ENCODE measurements at regions not wholly inside any gene's neighbourhood (a gene's known extent, or its start where the extent isn't known, plus 50 kb on each side); places are given as distances from the start of the nearest gene placed in this dataset.

DNA sequence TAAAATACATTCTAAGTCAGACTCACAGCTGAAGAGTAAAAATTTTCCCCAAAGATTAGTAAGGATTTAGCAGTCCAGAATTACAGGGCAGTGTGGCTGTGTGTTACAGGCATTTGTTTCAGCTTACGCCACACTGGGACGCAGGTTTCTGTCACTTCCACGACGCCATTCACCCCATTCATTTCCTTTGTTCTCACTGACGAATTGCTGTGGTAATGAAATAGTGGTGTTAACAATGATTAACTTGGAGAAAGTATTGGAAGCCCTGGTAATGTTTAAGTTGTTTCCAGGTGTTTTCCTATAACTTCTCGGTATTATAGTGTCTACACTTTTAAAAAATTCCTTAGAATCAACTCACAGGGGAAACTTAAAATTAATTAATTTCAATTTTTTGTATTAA is 370.9 kb downstream of the SH2D4B start:
- H3K9me3 Mint-ChIP-seq: no peaks in the 10 kb centered on the region
- no peaks in the 10 kb centered on the region for H3K27me3 Mint-ChIP-seq (ENCODE audit: low read depth)
- H3K36me3 Mint-ChIP-seq (ENCODE audit: low read depth): no peaks in the 10 kb centered on the region
- DNase-seq (ENCODE audit: low spot score): no peak
- H3K4me3 Mint-ChIP-seq: no peak overlapping the region
- no peaks in the 10 kb centered on the region for H3K4me1 Mint-ChIP-seq (ENCODE audit: low read depth)
- no peak overlapping the region for H3K27ac Mint-ChIP-seq

- no peak overlapping the region for H3K4me3 Mint-ChIP-seq
- H3K9me3 Mint-ChIP-seq: no peaks in the 10 kb centered on the region
- H3K27me3 Mint-ChIP-seq (ENCODE audit: low read depth): no peaks in the 10 kb centered on the region
- H3K36me3 Mint-ChIP-seq (ENCODE audit: low read depth): no peaks in the 10 kb centered on the region
- DNase-seq (ENCODE audit: low spot score): no peak
- no peaks in the 10 kb centered on the region for H3K4me1 Mint-ChIP-seq (ENCODE audit: low read depth)
- H3K27ac Mint-ChIP-seq: no peak overlapping the region
Measured at GRCh38 chr10:80909254-80909653, 371.6 kb downstream of the SH2D4B start.

DNA sequence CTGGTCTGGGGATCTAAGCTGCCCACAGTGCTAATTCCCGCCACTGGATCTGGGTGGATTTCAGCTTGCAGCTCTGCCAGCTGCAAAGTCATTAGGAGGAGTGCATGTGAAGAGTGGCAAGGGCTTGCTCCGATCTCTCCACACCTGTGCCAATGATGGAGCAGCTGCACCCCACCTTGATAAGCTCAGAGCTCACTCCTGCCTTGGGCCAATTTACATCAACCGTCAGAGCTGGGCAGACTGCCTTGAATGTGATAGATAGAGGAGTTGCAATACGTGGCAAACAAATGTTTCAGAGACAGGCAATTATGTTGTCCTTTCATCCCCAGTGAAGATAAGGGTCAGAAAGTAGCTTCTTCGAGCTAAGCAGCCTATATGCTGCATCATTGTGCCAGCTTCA is 379.9 kb downstream of the SH2D4B start:
- Mint-ChIP-seq H3K4me3 (no peak overlapping the region), H3K27ac (no peak overlapping the region), H3K4me1 (ENCODE audit: low read depth) (no peaks in the 10 kb centered on the region), H3K9me3 (no peaks in the 10 kb centered on the region), H3K36me3 (ENCODE audit: low read depth) (no peaks in the 10 kb centered on the region), H3K27me3 (ENCODE audit: low read depth) (no peaks in the 10 kb centered on the region)
- DNase-seq (ENCODE audit: low spot score): no peak

- H3K4me3 Mint-ChIP-seq: no peak overlapping the region
- no peak for DNase-seq (ENCODE audit: low spot score)
- H3K27me3 Mint-ChIP-seq (ENCODE audit: low read depth): no peaks in the 10 kb centered on the region
- H3K27ac Mint-ChIP-seq: no peak overlapping the region
- H3K9me3 Mint-ChIP-seq: no peaks in the 10 kb centered on the region
- no peaks in the 10 kb centered on the region for H3K36me3 Mint-ChIP-seq (ENCODE audit: low read depth)
- H3K4me1 Mint-ChIP-seq (ENCODE audit: low read depth): no peaks in the 10 kb centered on the region
Measured at GRCh38 chr10:80921032-80921431, 383.3 kb downstream of the SH2D4B start.

GRCh38 chr10:80924063-80924952 is 386.6 kb downstream of the SH2D4B start:
- Mint-ChIP-seq H3K4me3 (no peak overlapping the region), H3K4me1 (ENCODE audit: low read depth) (no peaks in the 10 kb centered on the region), H3K36me3 (ENCODE audit: low read depth) (no peaks in the 10 kb centered on the region), H3K9me3 (no peaks in the 10 kb centered on the region), H3K27me3 (ENCODE audit: low read depth) (no peaks in the 10 kb centered on the region), H3K27ac (no peak overlapping the region)
- DNase-seq (ENCODE audit: low spot score): no peak

- H3K36me3 Mint-ChIP-seq (ENCODE audit: low read depth): no peaks in the 10 kb centered on the region
- no peaks in the 10 kb centered on the region for H3K27me3 Mint-ChIP-seq (ENCODE audit: low read depth)
- H3K4me3 Mint-ChIP-seq: no peak overlapping the region
- H3K9me3 Mint-ChIP-seq: no peaks in the 10 kb centered on the region
- H3K4me1 Mint-ChIP-seq (ENCODE audit: low read depth): no peaks in the 10 kb centered on the region
- no peak for DNase-seq (ENCODE audit: low spot score)
- no peak overlapping the region for H3K27ac Mint-ChIP-seq
Measured at GRCh38 chr10:80927419-80928078, 389.8 kb downstream of the SH2D4B start.

DNA sequence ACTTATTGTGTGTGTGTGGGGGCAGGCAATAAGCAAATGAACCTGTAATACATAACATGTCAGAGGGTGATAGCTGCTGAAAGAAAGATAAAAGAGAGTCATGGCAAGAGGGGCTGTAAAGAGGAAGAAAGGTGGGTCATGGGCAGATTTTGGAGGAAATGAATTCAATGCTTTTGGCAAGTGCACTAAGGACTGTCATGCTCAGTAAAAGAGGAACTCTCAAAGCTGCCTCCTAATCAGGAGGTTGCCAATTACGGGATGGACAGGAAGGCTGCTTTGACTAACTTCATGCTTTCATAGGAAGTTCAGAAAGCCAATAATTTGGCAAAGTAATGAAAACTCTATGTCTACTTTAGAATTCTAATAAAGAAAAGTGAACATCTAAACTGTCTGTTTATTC is 401.2 kb downstream of the SH2D4B start:
- no peak for DNase-seq (ENCODE audit: low spot score)
- H3K36me3 Mint-ChIP-seq (ENCODE audit: low read depth): no peaks in the 10 kb centered on the region

DNA sequence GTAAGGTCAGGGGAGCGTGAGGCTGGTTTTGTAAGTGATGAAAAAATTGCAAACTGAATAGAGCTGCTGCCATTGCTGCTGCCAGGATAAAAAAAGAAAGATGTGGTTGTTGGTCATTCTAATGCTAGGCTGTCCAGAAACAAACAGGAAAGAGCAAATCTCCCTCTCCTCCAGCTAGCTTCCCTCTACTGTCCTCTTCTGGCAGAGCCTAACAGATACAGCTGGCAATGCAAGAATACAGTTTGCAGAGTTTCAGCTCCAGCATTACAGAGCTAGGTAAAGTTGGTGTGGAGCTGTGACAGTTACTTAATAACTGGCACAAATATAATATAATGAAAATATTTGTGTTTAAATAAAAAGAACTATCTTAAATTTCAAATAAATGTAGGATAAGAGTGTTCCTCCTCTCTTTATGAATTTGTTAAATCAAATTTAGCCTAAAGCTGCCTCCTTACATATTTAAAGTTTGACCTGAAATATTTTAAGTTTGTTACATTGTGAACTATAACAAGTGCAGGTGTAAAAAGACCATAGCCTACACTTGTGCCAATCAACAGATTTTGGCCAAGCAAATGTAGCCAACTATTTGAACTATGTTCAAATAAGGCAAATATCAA is 407.7 kb downstream of the SH2D4B start:
- no peak for DNase-seq (ENCODE audit: low spot score)
- H3K4me1 Mint-ChIP-seq (ENCODE audit: low read depth): no peaks in the 10 kb centered on the region
- H3K9me3 Mint-ChIP-seq: no peaks in the 10 kb centered on the region
- H3K4me3 Mint-ChIP-seq: no peak overlapping the region
- H3K27ac Mint-ChIP-seq: no peak overlapping the region
- no peaks in the 10 kb centered on the region for H3K36me3 Mint-ChIP-seq (ENCODE audit: low read depth)
- H3K27me3 Mint-ChIP-seq (ENCODE audit: low read depth): peaks cover 2% of the 10 kb centered on the region

More for the DNA sequence above, 401.2 kb downstream of the SH2D4B start:
- H3K4me3 Mint-ChIP-seq: no peak overlapping the region
- H3K27ac Mint-ChIP-seq: no peak overlapping the region
- H3K27me3 Mint-ChIP-seq (ENCODE audit: low read depth): peaks cover 2% of the 10 kb centered on the region
- H3K9me3 Mint-ChIP-seq: no peaks in the 10 kb centered on the region
- H3K4me1 Mint-ChIP-seq (ENCODE audit: low read depth): peaks cover 5% of the 10 kb centered on the region

- Mint-ChIP-seq H3K36me3 (ENCODE audit: low read depth) (no peaks in the 10 kb centered on the region), H3K4me1 (ENCODE audit: low read depth) (no peaks in the 10 kb centered on the region), H3K9me3 (no peaks in the 10 kb centered on the region), H3K4me3 (no peak overlapping the region), H3K27ac (no peak overlapping the region), H3K27me3 (ENCODE audit: low read depth) (no peaks in the 10 kb centered on the region)
- DNase-seq (ENCODE audit: low spot score): no peak
Measured at GRCh38 chr10:80946073-80946472, 408.4 kb downstream of the SH2D4B start.

DNA sequence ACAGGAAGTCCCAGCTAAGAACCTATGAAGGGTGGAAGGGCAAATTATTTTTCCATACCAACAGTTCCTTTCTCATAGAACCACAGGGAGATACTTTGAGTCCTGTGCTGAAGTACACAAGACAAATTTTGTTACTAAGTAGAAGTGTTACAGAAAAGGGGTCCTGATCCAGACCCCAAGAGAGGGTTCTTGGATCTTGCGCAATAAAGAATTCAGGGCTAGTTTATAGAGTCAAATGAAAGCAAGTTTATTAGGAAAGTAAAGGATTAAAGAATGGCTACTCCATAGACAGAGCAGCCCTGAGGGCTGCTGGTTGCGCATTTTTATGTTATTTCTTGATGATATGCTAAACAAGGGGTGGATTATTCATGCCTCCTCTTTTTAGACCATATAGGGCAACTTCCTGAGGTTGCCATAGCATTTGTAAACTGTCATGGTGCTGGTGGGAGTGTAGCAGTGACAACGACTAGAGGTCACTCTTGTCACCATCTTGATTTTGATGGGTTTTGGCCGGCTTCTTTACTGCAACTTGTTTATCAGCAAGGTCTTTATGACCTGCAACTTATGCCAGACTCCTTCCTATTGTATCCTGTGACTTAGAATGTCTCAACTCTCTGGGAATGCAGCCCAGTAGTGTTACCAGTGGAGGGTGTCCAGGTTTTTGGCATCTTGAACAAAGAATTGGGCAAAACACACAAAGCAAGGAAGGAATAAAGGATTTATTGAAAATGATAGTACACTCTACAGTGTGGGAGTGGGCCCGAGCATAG is 409.4 kb downstream of the SH2D4B start:
- Mint-ChIP-seq H3K36me3 (ENCODE audit: low read depth) (no peaks in the 10 kb centered on the region), H3K4me1 (ENCODE audit: low read depth) (no peaks in the 10 kb centered on the region)

GRCh38 chr10:80949785-80950184 is 412.1 kb downstream of the SH2D4B start:
- DNase-seq (ENCODE audit: low spot score): no peak
- Mint-ChIP-seq H3K27me3 (ENCODE audit: low read depth) (no peaks in the 10 kb centered on the region), H3K4me1 (ENCODE audit: low read depth) (no peaks in the 10 kb centered on the region), H3K27ac (no peak overlapping the region), H3K36me3 (ENCODE audit: low read depth) (no peaks in the 10 kb centered on the region), H3K9me3 (no peaks in the 10 kb centered on the region), H3K4me3 (no peak overlapping the region)

More for the DNA sequence above, 409.4 kb downstream of the SH2D4B start:
- H3K4me3 Mint-ChIP-seq: no peak overlapping the region
- no peak overlapping the region for H3K27ac Mint-ChIP-seq
- DNase-seq (ENCODE audit: low spot score): no peak
- no peaks in the 10 kb centered on the region for H3K9me3 Mint-ChIP-seq
- H3K27me3 Mint-ChIP-seq (ENCODE audit: low read depth): no peaks in the 10 kb centered on the region

DNA sequence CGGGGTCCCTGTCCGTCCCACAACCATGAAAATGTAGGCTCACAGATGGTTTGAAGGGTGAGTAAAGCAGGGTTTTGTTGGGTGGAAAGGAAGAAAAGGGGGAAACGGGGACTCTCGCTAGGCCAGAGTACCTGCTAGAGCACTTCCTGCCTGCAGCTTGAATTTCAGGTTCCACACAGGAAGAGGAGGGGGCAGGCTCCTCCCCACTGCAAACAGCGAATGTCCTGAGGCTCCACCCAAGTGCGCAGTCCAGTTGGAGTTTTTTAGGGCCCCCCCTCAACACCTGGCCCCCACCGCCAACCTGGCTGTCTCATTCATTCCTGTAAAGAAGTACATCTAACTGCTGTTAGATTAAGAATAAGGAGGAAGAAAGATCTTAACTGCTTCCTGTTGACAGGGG is 414.7 kb downstream of the SH2D4B start:
- no peaks in the 10 kb centered on the region for H3K4me1 Mint-ChIP-seq (ENCODE audit: low read depth)
- no peaks in the 10 kb centered on the region for H3K27me3 Mint-ChIP-seq (ENCODE audit: low read depth)
- no peaks in the 10 kb centered on the region for H3K36me3 Mint-ChIP-seq (ENCODE audit: low read depth)
- no peaks in the 10 kb centered on the region for H3K9me3 Mint-ChIP-seq
- H3K27ac Mint-ChIP-seq: no peak overlapping the region
- no peak for DNase-seq (ENCODE audit: low spot score)
- H3K4me3 Mint-ChIP-seq: no peak overlapping the region

GRCh38 chr10:80957161-80957560 is 419.5 kb downstream of the SH2D4B start:
- no peak for DNase-seq (ENCODE audit: low spot score)
- Mint-ChIP-seq H3K27me3 (ENCODE audit: low read depth) (no peaks in the 10 kb centered on the region), H3K36me3 (ENCODE audit: low read depth) (no peaks in the 10 kb centered on the region), H3K27ac (no peak overlapping the region), H3K4me3 (no peak overlapping the region), H3K4me1 (ENCODE audit: low read depth) (no peaks in the 10 kb centered on the region), H3K9me3 (no peaks in the 10 kb centered on the region)

GRCh38 chr10:80964179-80964578 is 426.5 kb downstream of the SH2D4B start:
- Mint-ChIP-seq H3K4me3 (no peak overlapping the region), H3K27me3 (ENCODE audit: low read depth) (no peaks in the 10 kb centered on the region), H3K9me3 (no peaks in the 10 kb centered on the region), H3K36me3 (ENCODE audit: low read depth) (no peaks in the 10 kb centered on the region), H3K27ac (no peak overlapping the region), H3K4me1 (ENCODE audit: low read depth) (no peaks in the 10 kb centered on the region)
- no peak for DNase-seq (ENCODE audit: low spot score)

Measured in T-helper 2 cell treated with Interferon-gamma antibody and Interleukin-4, amounts not matched to agents 5 μg/mL and 100 μg/mL, for 36 hours (primary cell).